HG02763 (cell line): ENCODE measurements at regions not wholly inside any gene's neighbourhood (a gene's known extent, or its start where the extent isn't known, plus 50 kb on each side); places are given as distances from the start of the nearest gene placed in this dataset.

Experiments
- ATAC-seq: cut with Tn5 transposase; IDR thresholded peaks from one replicate; pipeline ENCODE4 v1.9.1; 2021; ENCODE audit warnings: mild to moderate bottlenecking, moderate library complexity; ENCODE audit not compliant: unreplicated experiment

DNA sequence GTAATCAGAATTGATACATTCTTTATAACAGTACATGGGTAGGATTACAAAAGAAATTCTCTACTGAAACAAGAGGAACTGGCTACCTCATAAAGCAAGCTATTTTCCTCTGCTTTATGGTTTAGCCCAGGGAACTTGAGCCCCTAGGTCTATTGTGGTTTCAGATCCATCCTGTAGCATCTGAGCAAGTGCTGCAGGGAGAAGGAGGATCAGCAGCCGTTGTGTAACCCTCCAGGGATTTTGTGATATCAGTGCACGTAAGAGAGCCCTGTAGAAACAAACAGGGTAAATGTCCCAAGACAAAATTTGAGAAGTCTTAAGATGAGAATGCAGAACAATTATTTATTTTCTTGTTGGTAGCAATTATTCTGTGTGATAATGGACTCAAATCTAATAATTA lies 165.2 kb upstream of the DEFB112 start:
- no peak for ATAC-seq

GRCh38 chr6:50217841-50218240 lies 168.1 kb upstream of the DEFB112 start:
- no peak for ATAC-seq

GRCh38 chr6:50236164-50236563 lies 186.4 kb upstream of the DEFB112 start:
- ATAC-seq: no peak

DNA sequence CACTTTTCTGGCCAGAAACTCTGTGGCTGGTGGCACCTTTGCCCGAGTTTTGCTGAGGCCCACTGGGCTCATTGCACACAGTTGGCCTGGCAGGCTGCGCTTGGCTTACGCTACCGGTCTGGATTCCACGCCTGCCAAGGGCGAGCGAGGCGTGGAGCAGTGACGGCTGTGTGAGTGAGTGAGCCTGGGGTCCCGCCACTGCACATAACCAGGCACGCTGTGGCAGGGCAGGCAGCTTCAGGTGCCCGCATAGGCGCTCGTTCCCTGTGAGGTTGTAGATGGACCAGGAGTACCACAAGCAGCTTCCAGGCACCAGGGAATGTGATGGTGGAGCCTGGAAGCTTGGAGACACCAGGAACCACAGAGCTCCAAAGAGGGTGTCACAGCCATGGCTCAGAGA lies 190.1 kb upstream of the DEFB112 start:
- no peak for ATAC-seq

DNA sequence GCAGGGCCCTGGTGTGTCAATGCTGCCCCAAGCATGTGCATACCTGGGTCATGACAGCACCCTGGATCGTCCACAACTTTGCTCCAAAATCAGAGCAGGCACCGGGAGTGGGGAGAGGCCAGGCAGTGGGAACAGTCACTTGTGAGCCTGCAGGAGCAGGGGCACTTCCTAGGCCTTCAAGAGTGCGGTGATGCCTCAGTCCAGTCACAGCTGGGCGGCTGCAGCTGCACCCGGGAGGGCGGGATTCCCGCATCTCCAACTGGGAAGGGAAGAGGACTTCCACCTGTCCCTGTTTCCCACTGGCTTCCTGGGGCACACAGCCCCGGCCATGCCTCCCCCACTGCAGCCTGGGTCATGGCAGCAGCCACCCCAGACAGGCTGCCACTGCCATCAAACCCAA lies 191.3 kb upstream of the DEFB112 start:
- ATAC-seq: no peak

- no peak for ATAC-seq
These were observed 199.8 kb upstream of the DEFB112 start for GRCh38 chr6:50249493-50249892.

- no peak for ATAC-seq
These were observed 207.6 kb upstream of the DEFB112 start for GRCh38 chr6:50257322-50257721.

- no peak for ATAC-seq
These were observed 210.2 kb upstream of the DEFB112 start for GRCh38 chr6:50259903-50260302.

DNA sequence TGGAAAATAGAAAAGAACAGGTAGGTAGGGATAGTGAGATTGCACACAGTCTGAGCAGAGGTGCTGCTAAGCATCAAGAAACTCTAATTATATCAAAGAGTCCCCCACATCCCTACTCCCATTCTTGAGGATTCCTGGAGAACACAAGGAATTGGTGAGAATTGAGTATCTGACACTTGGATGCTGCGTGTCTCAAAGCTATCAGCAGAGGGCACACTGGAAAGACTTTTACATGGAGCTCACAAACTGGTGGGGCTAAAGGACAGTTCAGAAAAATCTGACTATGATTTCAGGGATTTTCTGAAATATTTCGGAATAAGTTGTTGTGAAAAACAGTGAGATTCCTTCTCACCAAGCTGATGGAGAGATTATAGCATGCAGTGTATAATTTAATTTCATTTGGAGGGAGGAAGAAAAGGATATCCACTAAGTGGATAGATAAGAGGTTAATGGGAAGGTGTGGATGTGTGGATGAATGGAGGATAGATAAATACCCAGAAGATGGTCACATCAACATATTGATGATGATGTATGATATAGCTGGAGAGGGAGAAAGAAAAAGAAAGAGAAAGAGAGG lies 215.4 kb upstream of the DEFB112 start:
- ATAC-seq: no peak

GRCh38 chr6:50270415-50270814 lies 220.7 kb upstream of the DEFB112 start:
- no peak for ATAC-seq

GRCh38 chr6:50271266-50271665 lies 221.5 kb upstream of the DEFB112 start:
- ATAC-seq: no peak

DNA sequence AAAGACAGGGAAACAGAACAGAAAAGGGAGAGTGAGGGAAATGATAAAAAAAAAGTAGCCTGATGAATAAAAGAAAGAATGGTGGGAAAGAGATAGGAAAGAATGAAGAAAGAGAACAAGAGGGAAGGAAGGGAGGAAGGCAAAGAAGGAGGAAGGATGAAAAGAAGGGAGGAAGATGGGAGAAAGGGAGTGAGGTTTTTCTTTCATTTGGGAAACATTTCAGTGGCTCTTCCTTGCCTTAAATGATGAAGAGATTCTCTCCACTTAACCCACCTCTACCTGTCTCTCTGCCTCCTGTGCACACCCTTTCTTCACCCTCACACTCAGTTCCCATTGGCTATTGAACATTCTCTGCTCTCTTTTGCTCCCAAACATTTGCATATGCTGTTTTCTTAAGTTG lies 222.1 kb upstream of the DEFB112 start:
- ATAC-seq: no peak

DNA sequence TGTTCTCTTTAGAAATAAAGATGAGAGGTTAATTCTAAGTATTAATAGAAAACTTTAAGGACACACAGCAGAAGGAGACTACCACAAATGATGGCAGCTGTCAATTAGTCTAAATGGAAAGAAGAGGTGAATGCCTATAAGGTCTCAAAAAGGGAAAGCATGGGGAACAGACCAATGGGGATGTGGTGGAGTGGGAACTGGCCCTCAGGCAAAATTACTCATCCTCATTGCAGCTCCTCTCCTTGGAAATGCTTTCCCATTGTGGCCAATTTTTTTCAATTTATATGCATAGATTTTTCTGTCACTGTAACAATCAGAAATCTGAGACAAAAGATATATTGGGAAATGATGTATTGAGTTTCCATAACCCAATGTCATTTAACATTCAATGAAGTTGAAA lies 222.9 kb upstream of the DEFB112 start:
- ATAC-seq: no peak

DNA sequence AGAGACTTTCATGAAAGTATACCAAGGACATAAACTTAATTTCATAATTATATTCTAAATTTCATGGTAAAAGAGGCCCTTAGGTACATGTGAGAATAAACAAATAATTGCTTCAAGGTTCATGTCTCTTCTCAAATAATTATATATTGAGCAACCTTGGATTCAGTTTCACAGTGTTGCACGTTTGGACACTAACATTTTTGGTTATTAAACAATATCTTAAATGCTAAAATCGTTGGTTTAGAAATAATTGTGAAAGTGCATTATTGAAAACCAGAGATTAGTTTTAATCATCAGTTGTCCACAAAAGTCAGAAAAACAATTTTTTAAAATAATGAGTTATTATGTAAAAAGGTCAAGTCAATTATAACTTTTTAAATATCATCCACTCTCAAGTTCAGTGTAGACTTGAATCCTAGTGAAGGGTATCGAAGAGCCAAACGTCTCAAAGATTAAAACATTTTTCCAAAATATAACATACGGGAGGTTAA lies 227.1 kb upstream of the DEFB112 start:
- ATAC-seq: no peak

GRCh38 chr6:50277774-50278173 lies 228.0 kb upstream of the DEFB112 start:
- no peak for ATAC-seq

GRCh38 chr6:50278663-50279062 lies 228.9 kb upstream of the DEFB112 start:
- ATAC-seq: no peak

DNA sequence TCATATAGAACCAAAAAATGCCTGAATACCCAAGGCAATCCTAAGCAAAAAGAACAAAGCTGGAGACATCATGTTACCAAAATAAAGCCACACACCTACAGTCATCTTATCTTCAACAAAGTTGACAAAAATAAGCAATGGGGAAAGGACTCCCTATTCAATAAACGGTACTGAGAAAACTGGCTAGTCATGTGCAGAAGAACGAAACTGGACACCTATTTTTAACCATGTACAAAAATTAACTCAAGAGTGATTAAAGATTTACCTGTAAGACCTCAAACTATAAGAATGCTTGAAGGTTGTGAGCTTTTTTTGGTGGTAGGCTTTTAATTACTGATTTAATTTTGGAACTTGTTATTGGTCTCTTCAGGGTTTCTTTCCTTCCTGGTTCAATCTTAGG lies 236.0 kb upstream of the DEFB112 start:
- no peak for ATAC-seq

DNA sequence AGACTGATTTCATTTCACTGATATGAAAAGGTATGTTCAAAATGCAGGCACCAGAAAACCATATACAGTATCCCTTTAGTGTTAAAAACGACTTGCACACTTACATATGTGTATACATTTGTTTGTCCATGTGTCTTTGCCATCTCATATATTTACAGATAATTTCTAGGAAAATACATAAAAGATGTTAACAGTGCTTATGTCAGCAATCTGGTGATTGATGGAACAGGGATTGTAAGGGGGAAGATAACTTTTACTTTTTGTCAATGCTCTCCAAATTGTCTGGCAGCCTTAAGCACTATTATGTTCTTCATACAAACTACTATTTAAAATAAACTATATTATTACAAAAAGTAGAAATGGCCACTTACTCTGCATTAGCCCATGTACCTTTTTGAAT lies 238.5 kb upstream of the DEFB112 start:
- no peak for ATAC-seq

- ATAC-seq: no peak
These were observed 239.2 kb upstream of the DEFB112 start for GRCh38 chr6:50288881-50289280.

- ATAC-seq: no peak
These were observed 239.6 kb upstream of the DEFB112 start for GRCh38 chr6:50289366-50289765.

DNA sequence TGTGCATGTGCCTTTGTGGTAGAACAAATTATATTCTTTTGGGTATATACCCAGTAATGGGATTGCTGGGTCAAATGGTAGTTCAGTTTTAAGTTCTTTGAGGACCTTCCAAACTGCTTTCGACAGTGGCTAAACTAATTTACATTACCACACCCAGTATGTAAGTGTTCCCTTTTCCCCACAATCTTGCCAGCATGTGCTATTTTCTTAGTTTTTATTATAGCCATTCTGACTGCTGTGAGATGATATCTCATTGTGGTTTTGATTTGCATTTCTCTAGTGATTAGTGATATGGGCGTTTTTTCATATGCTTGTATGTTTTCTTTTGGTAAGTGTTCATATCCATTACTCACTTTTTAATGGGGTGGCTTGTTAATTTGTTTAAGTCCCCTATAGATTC lies 251.6 kb upstream of the DEFB112 start:
- ATAC-seq: no peak

GRCh38 chr6:50305660-50306059 lies 255.9 kb upstream of the DEFB112 start:
- no peak for ATAC-seq

DNA sequence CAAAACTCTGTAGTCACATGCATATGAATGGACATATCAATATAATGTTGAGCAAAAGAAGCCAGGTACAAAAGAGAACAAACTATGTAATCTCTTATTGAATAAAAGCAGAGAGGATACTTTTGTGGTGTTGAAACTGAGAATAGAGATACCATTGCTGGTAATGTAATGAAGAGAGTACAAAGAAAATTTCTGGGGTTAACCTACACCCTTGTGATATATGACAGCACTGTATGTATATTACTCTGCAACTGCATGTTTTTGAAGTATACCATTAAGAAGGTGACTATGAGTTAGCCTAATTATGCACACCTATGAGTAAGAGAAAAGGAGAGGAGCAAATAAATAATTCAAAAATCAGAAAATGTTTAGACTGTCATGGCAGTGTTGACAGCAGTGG lies 268.8 kb upstream of the DEFB112 start:
- no peak for ATAC-seq
